ENCODE measurements at regions not wholly inside any gene's neighbourhood (a gene's known extent, or its start where the extent isn't known, plus 50 kb on each side); places are given as distances from the start of the nearest gene placed in this dataset.
"Not testable (repeated sequence)": the region's sequence is repeated elsewhere in the genome, so short reads cannot be mapped to it uniquely, and the experiment has no call there.

DNA sequence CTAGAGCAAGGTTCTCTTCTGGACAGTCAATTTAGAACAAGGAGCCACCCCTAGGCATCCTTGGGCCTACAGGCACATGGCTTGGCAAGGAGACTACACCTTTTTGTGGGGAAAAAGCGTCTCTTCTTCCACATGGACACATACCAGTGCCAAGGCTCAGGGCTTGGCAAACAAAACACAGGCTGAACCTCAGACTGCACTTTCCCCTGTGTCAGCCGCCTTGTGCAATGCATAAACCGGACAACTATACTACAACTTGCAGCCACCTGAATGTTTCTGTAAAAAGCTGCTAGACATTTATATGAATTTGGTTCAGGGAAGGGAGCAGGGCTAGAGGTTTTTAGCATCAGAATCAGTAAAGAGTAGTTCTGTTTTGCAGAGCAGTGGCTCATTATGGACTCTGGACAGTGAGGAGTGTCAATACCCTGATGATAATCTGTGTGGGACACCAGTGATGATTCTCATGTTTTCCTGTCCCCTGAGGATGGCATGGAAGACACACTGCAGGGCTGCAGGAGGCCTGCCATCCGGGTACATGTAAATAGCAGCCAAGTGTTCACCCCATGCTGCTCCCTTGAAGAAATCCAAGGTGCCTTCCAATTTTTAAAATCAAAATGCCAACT is 118.9 kb downstream of the GATA3 start:
- no peak for DNase-seq (ENCODE audit: low read depth in 2 of 3, low spot score in 2 of 3)

DNA sequence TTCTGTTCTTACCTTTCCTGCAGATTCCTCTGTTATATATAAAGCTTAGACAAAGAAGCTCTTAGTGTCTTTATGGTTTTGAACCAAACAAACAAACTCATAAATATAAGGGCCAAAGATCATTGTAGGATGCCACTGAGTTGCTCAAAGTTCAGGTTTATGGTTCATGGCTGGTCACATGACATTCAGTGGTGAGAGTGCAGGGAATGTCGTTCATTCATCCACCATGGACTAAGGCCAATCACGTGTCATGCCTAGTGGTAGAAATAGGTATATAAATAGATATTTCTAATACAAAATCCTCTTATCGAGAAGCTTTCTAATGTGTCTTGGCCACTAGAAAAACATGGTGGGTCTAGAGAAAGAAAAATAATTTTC is 119.4 kb downstream of the GATA3 start:
- no peak for DNase-seq (ENCODE audit: low read depth in 2 of 3, low spot score in 2 of 3)

DNA sequence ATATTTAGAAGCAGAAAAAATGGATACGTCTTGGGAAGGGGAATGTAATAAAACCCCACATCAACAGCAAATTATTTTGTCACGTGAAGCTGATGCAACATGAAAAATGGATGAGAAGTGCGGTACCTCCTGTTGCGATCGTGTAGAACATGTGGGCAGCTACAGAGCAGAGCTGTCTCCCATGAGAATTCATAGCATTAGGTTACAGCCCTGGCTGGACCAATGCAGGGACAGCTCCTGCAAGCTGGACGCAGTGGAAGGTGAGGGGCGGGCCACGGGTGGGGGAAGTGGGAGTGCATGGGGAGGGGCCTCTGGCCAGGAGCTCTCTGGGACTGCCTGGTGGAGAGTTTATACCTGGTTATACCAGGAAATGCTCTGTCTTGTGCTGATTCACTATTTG is 120.3 kb downstream of the GATA3 start:
- DNase-seq (ENCODE audit: low read depth in 2 of 3, low spot score in 2 of 3) = no peak

DNA sequence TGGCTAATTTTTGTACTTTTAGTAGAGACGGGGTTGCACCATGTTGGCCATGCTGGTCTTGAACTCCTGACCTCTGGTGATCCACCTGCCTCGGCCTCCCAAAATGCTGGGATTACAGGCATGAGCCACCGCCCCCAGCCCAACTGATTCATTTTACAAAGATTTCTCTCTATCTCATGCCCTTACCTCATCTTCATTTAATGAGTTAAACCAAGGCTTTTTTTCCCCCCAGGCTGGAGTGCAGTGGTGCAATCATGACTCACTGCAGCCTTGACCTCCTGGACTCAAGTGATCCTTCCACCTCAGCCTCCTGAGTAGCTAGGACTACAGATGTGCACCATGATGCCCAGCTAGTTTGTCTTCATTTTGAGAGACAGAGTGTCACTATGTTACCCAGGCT is 123.0 kb downstream of the GATA3 start:
- not testable (repeated sequence) for DNase-seq (ENCODE audit: low read depth in 2 of 3, low spot score in 2 of 3)

DNA sequence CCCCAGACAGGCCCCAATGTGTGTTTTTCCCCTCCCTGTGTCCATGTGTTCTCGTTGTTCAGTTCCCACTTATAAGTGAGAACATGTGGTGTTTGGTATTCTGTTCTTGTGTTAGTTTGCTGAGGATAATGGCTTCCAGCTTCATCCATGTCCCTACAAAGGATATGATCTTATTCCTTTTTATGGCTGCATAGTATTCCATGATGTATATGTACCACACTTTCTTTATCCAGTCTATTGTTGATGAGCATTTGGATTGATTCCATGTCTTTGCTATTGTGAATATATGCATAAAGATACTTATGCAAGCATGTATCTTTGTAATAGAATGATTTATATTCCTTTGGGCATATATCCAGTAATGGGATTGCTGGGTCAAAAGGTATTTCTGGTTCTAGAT is 125.3 kb downstream of the GATA3 start:
- DNase-seq (ENCODE audit: low read depth in 2 of 3, low spot score in 2 of 3) = not testable (repeated sequence)

DNA sequence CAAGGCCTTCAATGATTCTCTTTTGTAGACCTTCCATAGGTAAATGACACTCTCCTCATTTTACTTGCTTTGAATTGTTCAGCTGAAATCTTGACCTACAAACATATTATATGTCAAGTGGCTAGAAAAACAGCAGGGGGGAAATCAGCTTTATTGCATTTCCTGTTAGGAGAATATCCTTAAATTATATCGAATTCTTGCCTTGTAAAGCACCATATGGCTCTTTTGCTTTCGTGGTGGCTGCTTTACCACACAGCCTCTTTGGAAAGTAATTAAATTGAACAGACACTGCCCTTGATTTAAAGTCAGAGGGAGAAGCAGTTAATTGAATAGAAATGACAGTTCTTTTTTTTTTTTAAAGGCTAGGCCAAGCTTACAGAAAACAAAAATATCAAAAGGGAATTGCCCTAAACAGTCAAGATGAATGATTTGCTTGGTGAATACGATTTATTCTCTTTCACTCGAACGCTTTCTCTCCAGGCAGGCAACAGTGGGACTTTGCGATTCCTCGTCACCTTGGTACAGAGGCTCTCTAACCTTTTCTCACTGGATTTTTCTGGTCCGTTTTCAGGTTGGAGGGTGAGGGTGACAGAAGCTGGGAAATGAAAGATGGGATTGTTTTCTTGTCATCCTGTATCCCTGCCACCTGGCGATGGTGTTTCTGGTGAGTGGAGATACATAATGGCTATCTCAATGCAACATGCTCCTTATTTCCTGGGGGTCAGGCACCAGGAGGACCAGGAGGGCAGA is 126.0 kb downstream of the GATA3 start:
- no peak for DNase-seq (ENCODE audit: low read depth in 2 of 3, low spot score in 2 of 3)

DNA sequence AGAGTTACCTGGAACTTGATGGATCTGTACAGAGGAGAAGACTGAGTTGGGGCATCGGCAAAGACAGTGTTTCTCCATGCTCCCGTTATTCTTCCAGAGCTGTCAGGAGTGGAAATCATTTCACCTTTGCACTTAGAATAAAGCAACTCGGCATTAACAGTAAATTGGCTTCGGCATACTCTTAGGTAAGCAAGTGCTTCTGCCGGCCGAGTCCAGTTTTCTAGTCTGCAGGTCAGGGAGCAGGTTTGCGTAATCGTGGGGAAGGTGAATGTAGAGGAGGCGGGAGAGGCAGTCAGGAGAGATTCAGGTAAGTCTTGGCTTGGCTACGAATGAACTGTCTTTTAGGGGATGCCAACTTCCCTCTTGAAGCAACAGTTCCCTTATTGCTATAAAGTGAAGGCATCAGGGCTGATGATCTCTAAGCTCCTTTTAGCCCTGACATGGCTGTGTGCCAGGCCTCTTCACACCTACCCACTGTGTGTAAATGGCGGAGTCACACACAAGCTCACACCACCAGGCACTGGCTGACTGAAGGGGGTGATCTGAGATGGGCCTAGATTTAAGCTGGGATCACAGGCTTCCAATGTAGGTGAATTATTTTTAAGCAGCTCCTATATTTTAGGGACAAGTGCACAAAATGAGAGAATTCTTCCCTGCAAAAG is 127.1 kb downstream of the GATA3 start:
- no peak for DNase-seq (ENCODE audit: low read depth in 2 of 3, low spot score in 2 of 3)

DNA sequence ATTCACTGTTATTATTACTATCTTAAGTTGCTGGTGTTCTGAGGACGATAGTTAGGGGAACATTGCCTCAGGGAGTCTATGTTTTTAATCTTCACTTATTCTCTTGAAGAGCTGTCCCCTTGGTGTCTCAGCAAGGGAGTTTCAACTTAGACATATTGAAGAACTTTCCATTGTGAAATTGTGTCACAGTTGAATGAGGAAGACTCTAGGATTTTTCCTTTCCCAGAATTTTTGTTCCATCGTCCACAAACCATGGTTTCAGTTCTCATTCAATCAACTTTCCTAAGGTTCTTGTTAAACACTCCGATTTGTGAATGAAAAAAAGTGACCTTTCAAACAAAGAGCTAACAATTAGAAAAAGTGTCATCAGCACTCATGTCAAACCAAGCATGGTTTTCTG is 128.3 kb downstream of the GATA3 start:
- DNase-seq (ENCODE audit: low read depth in 2 of 3, low spot score in 2 of 3) = no peak

DNA sequence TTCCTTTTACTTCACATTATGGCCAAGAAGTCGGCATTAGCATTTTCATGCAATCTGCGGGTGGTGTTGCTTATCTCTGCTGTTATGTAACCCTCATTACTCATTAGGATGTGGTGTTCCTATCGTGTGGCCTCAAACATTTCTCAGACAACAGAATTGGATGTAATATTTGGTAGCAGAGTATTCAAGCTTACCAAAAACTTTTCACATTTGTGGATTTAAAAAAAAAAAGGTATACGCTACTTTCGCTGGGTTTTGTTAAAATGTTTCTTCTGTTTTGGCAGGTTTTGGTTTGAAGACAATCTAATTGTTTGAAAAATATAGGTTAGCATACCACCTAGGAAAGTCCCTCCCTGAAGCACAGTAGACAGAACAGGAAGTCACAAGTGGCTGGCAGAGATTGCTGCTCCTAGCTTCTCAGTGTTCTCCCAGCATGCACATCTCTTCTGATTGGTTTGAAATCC is 128.8 kb downstream of the GATA3 start:
- DNase-seq (ENCODE audit: low read depth in 2 of 3, low spot score in 2 of 3) = no peak

DNA sequence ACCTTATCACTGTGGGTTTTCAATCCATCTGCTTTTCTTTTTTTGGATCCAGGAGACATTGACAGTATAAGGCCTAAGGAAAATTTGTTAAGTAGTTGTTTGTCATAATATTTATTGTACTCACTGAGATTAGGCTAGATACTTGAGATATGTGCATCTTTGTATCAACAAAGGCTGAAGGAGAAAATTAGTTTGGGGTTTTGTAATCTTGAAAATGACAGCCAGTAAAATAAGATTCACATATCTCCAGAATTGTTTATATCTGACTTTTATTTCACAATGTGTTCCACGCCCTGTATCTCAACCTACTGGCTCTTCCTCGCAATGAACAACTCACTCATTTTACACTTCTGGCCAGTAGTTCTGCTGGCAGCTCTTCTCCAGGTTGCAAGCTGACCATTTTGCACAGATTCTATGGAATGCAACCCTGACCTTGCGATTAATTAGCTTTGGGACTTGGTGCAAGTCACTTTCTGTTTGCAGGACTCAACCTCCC is 132.7 kb downstream of the GATA3 start:
- DNase-seq (ENCODE audit: low read depth in 2 of 3, low spot score in 2 of 3) = no peak

DNA sequence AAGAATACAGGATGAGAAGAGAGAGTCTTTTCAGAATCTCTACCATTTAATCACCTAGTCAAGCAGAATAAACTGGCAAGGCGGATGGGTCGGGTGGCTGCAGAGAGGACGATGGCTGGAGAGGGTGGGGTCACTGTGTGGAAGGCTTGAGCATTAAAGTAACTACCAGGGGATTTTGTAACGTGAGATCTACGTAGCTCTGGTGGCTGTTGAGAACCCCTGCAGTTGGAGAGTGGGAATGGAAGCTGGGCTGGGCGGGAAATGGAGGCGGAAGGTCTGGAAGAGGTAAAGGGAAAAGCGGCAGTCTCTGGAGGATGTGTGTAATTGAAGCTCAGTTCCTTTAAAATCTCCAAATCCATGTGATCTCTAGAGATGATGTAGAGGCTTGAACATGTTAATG is 135.0 kb downstream of the GATA3 start:
- no peak for DNase-seq (ENCODE audit: low read depth in 2 of 3, low spot score in 2 of 3)

DNA sequence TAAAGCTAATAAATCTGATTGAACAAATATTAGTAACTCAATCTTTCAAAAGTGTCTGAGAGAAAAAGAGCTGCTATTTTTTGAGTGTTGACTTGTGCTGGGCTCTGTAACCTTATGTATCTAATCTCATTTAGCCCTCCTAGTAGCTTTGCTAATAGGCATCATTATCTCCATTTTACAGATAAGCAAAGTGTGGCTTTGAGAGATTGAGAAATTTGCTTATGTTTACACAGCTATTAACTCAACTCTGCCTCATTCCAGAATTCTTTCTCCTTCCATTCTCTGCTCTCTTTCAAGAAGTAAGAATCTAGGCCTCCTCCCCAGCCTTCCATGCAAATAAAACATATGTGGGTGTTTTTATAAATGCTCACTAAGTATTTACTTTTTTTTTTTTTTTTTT is 137.8 kb downstream of the GATA3 start:
- no peak for DNase-seq (ENCODE audit: low read depth in 2 of 3, low spot score in 2 of 3)

DNA sequence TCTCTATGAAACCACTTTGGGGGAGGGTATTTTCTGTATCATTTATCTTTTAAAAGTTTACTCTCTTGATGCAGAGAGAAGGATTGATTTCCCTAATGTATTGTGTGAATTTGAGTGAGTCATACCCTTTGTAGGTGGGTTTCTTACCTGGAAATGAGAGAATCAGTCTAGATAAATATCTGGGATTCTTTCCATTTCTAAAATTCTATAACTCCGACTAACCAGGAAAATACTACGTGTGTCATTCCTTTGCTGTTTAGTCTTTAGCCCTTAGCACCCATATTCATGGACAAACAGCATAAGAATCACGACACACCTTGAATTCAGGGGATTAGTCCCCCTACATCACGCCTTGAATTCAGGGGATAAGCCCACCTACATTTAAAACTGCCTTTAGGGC is 139.1 kb downstream of the GATA3 start:
- DNase-seq (ENCODE audit: low read depth in 2 of 3, low spot score in 2 of 3) = no peak

DNA sequence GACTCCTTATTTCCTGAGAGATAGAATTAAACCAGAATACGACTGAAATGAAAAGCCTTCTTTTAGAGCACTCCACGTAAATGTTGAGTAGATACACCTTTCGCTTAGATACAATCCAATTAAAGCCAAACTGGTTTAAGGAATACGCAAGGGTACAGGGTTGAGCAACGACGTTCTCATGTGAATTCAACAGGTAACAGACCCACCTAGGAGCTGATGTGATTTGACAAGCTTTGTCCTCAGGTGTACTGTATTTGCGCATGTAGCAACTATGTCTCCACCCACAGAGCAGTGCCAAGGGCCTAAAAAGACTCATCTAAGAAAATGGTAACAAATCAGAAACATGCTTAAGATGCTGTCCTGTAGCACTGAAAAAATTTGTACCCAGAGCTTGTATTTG is 139.6 kb downstream of the GATA3 start:
- DNase-seq (ENCODE audit: low read depth in 2 of 3, low spot score in 2 of 3) = no peak

DNA sequence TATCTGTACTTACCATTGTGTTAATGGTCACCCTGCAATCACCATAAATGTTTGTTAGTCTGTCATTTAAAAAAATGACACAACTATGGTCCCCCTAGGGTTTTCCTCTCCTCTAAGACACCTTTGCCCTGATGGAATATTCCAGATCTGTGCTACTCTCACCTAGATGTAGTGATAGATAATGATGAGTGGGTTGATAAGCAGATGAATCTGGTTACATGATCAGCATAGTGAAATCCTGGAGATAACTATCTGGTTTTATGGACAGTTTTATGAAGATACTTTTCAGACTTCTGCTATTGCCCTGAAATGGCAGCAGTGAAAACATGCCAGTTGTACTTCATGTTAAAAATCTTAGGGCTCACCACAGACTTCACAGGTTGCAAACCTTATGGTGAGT is 152.4 kb downstream of the GATA3 start:
- no peak for DNase-seq (ENCODE audit: low read depth in 2 of 3, low spot score in 2 of 3)

DNA sequence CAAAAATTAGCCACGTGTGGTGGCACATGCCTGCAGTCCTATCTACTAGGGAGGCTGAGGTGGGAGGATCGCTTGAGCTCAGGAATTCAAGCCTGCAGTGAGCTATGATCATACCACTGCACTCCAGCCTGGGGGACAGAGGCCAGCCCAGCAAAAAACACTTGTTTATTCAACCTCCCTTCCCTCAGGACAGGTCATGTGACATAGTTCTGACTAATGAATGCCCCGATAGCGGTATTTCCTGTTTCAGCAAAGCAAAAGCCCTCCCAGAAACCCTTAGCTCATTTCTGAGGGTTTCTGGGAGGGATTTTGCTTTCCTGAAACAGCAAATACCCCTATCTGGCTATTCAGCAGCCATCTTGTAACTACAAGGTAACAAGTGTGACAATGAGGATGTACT is 157.1 kb downstream of the GATA3 start:
- no peak for DNase-seq (ENCODE audit: low read depth in 2 of 3, low spot score in 2 of 3)

DNA sequence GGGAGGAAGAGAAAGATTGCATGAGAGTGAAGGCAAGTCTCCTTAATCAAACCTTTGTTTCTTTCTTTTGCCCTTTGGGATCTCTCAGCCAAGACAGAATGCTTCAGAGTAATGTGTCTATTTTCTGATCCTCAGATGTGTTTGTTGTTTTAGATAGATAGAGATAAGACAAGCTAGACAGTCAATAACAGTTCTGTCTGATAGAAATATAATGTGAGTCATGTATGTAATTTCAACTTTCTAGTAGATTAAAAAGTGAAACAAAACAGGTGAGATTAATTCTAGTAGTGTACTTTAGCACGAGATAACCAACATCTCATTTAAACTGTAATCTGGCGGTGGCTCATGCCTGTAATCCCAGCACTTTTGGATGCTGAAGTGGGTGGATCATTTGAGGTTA is 159.2 kb downstream of the GATA3 start:
- DNase-seq (ENCODE audit: low read depth in 2 of 3, low spot score in 2 of 3) = no peak

DNA sequence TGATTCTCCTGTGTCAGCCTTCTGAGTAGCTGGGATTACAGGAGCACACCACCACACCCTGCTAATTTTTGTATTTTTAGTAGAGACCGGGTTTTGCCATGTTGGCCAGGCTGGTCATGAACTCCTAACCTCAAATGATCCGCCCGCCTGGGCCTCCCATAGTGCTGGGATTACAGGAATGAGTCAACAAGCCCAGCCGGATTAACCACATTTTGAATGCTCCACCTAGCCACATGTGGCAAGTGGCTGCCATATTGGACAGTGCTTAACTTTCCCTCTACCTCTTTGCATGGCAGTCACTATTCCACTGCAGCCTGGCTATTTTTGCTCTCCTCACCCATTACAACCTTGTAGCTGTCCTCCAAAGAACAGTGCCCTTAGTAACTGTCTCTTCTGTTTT is 160.1 kb downstream of the GATA3 start:
- DNase-seq (ENCODE audit: low read depth in 2 of 3, low spot score in 2 of 3) = no peak

DNA sequence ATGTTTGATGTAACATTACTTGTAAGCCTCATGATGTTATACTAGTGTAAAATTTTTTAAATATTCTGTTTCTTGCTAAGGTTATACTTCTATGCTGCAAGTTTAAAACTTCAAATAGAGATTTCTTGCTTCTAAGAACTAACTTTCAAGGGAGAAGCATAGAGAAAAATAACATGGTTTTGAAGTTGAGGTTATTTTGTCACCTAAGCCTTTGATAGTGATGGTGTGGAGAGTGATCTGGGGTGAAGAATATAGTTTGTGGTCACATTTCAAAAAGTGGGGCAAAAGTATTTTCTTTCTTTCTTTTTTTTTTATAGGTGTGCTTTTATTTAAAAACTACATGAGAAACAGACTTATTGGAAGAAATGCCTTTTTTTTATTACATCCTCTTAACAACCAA is 162.4 kb downstream of the GATA3 start:
- no peak for DNase-seq (ENCODE audit: low read depth in 2 of 3, low spot score in 2 of 3)

DNA sequence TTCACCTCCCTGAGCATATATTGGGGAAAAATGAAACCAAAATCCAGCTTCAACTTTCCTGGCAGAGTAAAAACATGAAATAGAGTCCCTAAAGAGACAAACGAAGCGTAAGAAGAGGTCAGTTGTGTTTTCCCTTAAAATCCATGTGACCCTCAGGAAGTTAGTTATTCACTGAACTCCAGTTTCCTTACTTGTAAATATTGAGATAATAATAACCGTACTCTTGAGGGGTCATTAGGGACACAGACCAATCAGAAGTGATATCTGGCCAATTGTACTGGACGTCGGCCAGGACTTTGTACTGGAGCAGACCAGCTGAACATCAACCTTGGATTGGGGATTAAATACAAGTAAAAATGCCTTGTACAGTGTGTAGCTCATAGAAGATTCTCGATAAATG is 167.0 kb downstream of the GATA3 start:
- no peak for DNase-seq (ENCODE audit: low read depth in 2 of 3, low spot score in 2 of 3)

DNA sequence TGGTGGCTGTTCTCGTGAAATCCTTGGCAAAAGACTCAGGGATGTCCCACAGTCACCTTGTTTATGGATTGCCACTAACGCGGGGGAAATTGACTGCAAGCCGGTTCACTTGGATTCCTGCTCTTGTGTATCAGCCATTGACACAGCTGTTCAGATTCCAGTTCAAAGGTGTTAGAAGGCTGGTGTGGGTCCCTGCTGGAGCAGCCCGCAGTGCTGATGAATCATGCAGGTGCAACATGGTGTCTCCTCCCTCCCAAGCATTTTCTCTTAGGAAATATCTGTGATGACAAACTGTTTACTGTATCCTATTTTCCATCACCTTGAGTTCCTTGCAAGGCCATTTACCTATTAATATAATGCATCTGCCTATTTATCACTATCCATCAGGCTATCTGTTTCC is 170.1 kb downstream of the GATA3 start:
- no peak for DNase-seq (ENCODE audit: low read depth in 2 of 3, low spot score in 2 of 3)

DNA sequence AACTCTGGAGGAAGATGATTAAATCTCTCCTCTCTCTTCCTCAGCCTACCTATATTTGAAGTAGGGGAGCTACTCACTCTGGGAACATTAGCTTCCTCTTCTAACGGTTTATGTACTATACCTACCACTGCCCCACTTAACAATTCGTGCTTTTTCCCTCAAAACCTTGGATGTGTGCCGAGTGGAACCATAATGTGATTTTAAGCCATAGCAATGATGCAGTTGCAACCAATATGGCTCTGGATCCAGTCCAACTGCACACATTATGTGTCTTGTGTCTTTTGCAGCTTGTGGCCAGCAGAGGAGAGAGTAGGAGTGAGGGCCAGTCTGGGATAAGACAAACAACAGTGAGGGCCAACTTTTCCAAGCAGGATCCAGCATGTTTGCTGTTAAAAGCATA is 170.7 kb downstream of the GATA3 start:
- DNase-seq (ENCODE audit: low read depth in 2 of 3, low spot score in 2 of 3) = no peak

All from activated CD8-positive, alpha-beta memory T cell treated with anti-CD3 and anti-CD28 coated beads for 48 hours (primary cell).